ENCODE measurements at regions not wholly inside any gene's neighbourhood (a gene's known extent, or its start where the extent isn't known, plus 50 kb on each side); places are given as distances from the start of the nearest gene placed in this dataset.

GRCh38 chr1:25055324-25055780 lies 125.3 kb upstream of the RUNX3 start:
- no peak overlapping the region for H3K4me3 ChIP-seq (ENCODE audit: low read depth, low read length)
- no peak for TF ChIP-seq CTCF (IDR thresholded peaks at IDR 0.05; ENCODE audit: insufficient read depth, low read depth, low read length)
- no peak for DNase-seq (ENCODE audit: low read depth)

- TF ChIP-seq CTCF (IDR thresholded peaks at IDR 0.05; ENCODE audit: insufficient read depth, low read depth, low read length), result no peak
- DNase-seq (ENCODE audit: low read depth), result no peak
- no peak overlapping the region for H3K4me3 ChIP-seq (ENCODE audit: low read depth, low read length)
Observed at GRCh38 chr1:25054526-25055323, 124.6 kb upstream of the RUNX3 start.

GRCh38 chr1:25053576-25054250 lies 123.6 kb upstream of the RUNX3 start:
- DNase-seq (ENCODE audit: low read depth), result no peak
- no peak overlapping the region for H3K4me3 ChIP-seq (ENCODE audit: low read depth, low read length)
- no peak for TF ChIP-seq CTCF (IDR thresholded peaks at IDR 0.05; ENCODE audit: insufficient read depth, low read depth, low read length)

- DNase-seq (ENCODE audit: low read depth), result no peak
- no peak for TF ChIP-seq CTCF (IDR thresholded peaks at IDR 0.05; ENCODE audit: insufficient read depth, low read depth, low read length)
- no peak overlapping the region for H3K4me3 ChIP-seq (ENCODE audit: low read depth, low read length)
Observed at GRCh38 chr1:25051906-25052305, 121.8 kb upstream of the RUNX3 start.

- no peak for DNase-seq (ENCODE audit: low read depth)
- no peak overlapping the region for H3K4me3 ChIP-seq (ENCODE audit: low read depth, low read length)
- no peak for TF ChIP-seq CTCF (IDR thresholded peaks at IDR 0.05; ENCODE audit: insufficient read depth, low read depth, low read length)
Observed at GRCh38 chr1:25051504-25051903, 121.4 kb upstream of the RUNX3 start.

- no peak for DNase-seq (ENCODE audit: low read depth)
- H3K4me3 ChIP-seq (ENCODE audit: low read depth, low read length), result no peak overlapping the region
Observed at GRCh38 chr1:25050165-25050564, 120.1 kb upstream of the RUNX3 start.

More at GRCh38 chr1:25050165-25050564, 120.1 kb upstream of the RUNX3 start:
- no peak for TF ChIP-seq CTCF (IDR thresholded peaks at IDR 0.05; ENCODE audit: insufficient read depth, low read depth, low read length)

Measured in fibroblast of villous mesenchyme (primary cell).